ENCODE measurements at regions not wholly inside any gene's neighbourhood (a gene's known extent, or its start where the extent isn't known, plus 50 kb on each side); places are given as distances from the start of the nearest gene placed in this dataset.

DNA sequence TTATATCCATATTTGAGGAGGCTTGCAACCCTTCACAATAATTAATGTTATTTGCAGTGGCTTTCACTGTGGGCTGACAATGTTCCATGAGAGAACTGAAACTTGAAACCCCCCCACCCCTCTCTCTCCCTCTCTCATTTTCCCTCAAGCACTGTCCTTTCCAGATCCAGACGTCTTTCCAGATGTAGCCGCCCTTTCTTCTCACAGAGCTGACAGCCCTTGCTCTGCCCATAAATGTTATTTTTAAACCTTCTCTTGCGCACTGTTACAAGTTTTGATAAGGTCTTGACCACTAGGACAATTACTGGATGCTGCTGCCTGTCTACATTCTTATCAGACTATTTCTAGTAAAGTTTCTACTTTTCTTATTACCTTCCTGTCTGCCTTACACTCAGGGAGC, 91.4 kb upstream of the LINC00305 start:
- no peak overlapping the region for H3K4me2 ChIP-seq (ENCODE audit: insufficient read depth, insufficient read length, low read length)

More for the DNA sequence above, 91.4 kb upstream of the LINC00305 start:
- H2AK5ac ChIP-seq (ENCODE audit: insufficient read length, low read length): no peak overlapping the region
- H2BK20ac ChIP-seq (ENCODE audit: low read depth, low read length, poor library complexity, severe bottlenecking): no peak overlapping the region
- no peaks in the 10 kb centered on the region for H3K27me3 ChIP-seq (ENCODE audit: insufficient read depth, low read length)
- H3K4ac ChIP-seq (ENCODE audit: low read depth, low read length): no peak overlapping the region
- Mint-ChIP-seq H3K27ac (peak overlapping the region in 1 of 3 experiments; percentile 13; a peak in 1 of 7 replicates), H3K36me3 (ENCODE audit: insufficient read depth in 1 of 3, low read depth in 3 of 3) (peaks cover 0 to 4% (median 3%) of the 10 kb centered on the region in 3 experiments; a peak in 5 of 7 replicates), H3K9me3 (no peaks in the 10 kb centered on the region), H3K27me3 (ENCODE audit: low read depth) (no peaks in the 10 kb centered on the region), H3K4me1 (peaks cover 18 to 29% of the 10 kb centered on the region in 2 experiments), H3K4me3 (no peak overlapping the region)
- TF ChIP-seq CTCF (conservative IDR thresholded peaks at IDR 0.05): no peak
- no peak overlapping the region for H3K18ac ChIP-seq (ENCODE audit: insufficient read length, low read depth, low read length)
- H4K8ac ChIP-seq (replicated peaks; ENCODE audit: insufficient read length, low read depth, low read length): no peak overlapping the region
- no peak overlapping the region for H3T11ph ChIP-seq (ENCODE audit: low read length)
- no peaks in the 10 kb centered on the region; the same call in none of the 2 replicates for H3K4me1 ChIP-seq (ENCODE audit: insufficient read depth, low read length)
- no peaks in the 10 kb centered on the region for H3K9me3 ChIP-seq (ENCODE audit: control insufficient read depth, low read depth, low read length)
- H3K79me1 ChIP-seq (ENCODE audit: insufficient read depth, low read depth, low read length, poor library complexity, severe bottlenecking): no peaks in the 10 kb centered on the region
- no peak overlapping the region for H2BK5ac ChIP-seq (ENCODE audit: insufficient read length, low read length)
- H3K14ac ChIP-seq (ENCODE audit: insufficient read depth, low read length): no peak overlapping the region
- H2BK120ac ChIP-seq (ENCODE audit: low read depth, low read length, poor library complexity, severe bottlenecking): no peak overlapping the region
- no peak overlapping the region for H2BK12ac ChIP-seq (ENCODE audit: insufficient read length, low read depth, low read length)
- no peak for DNase-seq
- no peak overlapping the region for H2AFZ ChIP-seq (ENCODE audit: low read length)
- H4K20me1 ChIP-seq (ENCODE audit: control insufficient read depth, insufficient read depth, insufficient read length): no peaks in the 10 kb centered on the region
- no peak overlapping the region for H3K27ac ChIP-seq (ENCODE audit: insufficient read length, low read depth, low read length)
- H4K91ac ChIP-seq (ENCODE audit: insufficient read length, low read depth, low read length): no peak overlapping the region
- no peak overlapping the region for H2BK15ac ChIP-seq (ENCODE audit: low read depth, low read length)
- no peak overlapping the region for H3K56ac ChIP-seq (ENCODE audit: insufficient read length, low read depth, low read length)
- H3K79me2 ChIP-seq (ENCODE audit: insufficient read depth, low read length): no peaks in the 10 kb centered on the region
- no peak overlapping the region for H4K5ac ChIP-seq (ENCODE audit: insufficient read length, low read depth, low read length)
- no peak overlapping the region for H3K23ac ChIP-seq (ENCODE audit: insufficient read length, low read depth, low read length)
- H3K9ac ChIP-seq (ENCODE audit: extremely low read depth, insufficient read length, low read length): no peak overlapping the region
- no peaks in the 10 kb centered on the region for H3K23me2 ChIP-seq (ENCODE audit: insufficient read length, low read depth, low read length, poor library complexity, severe bottlenecking)
- WGBS (ENCODE audit: extremely low coverage, insufficient read length, low lambda C conversion rate): no CpG with 5 or more reads among the region's 3 CpGs
